ENCODE measurements at regions not wholly inside any gene's neighbourhood (a gene's known extent, or its start where the extent isn't known, plus 50 kb on each side); places are given as distances from the start of the nearest gene placed in this dataset.
"Not testable (repeated sequence)": the region's sequence is repeated elsewhere in the genome, so short reads cannot be mapped to it uniquely, and the experiment has no call there.

- Histone ChIP-seq H3K4ac (ENCODE audit: low read length) (no peak overlapping the region), H3K14ac (ENCODE audit: low read length) (no peak overlapping the region), H3K4me2 (ENCODE audit: insufficient read depth, low read length, poor library complexity, severe bottlenecking) (no peak overlapping the region), H3K4me3 (ENCODE audit: low read length in 2 of 2) (no peak overlapping the region), H3K36me3 (replicated peaks in 1 of 2; ENCODE audit: control insufficient read depth in 2 of 2, insufficient read depth in 2 of 2, low read length in 2 of 2) (no peaks in the 10 kb centered on the region), H3K27ac (replicated peaks; ENCODE audit: low read length) (no peak overlapping the region), H4K8ac (ENCODE audit: low read depth, low read length) (no peak overlapping the region), H3K23ac (ENCODE audit: low read depth, low read length, poor library complexity) (no peak overlapping the region), H3K18ac (ENCODE audit: low read length) (no peak overlapping the region), H3K79me1 (ENCODE audit: low read depth, low read length) (no peaks in the 10 kb centered on the region), H2BK120ac (ENCODE audit: low read depth, low read length) (no peak overlapping the region), H2AK5ac (ENCODE audit: low read depth, low read length) (no peak overlapping the region), H3K4me1 (ENCODE audit: control insufficient read depth in 2 of 2, insufficient read depth in 1 of 2, low read depth in 1 of 2, low read length in 2 of 2) (peaks cover 0 to 3% of the 10 kb centered on the region in 2 donors), H2BK5ac (ENCODE audit: low read length) (no peak overlapping the region), H2BK12ac (ENCODE audit: low read length) (no peak overlapping the region), H2BK15ac (ENCODE audit: low read length) (no peak overlapping the region), H3K9me3 (replicated peaks in 1 of 2; ENCODE audit: control insufficient read depth in 2 of 2, insufficient read depth in 1 of 2, low read depth in 1 of 2, low read length in 2 of 2) (no peaks in the 10 kb centered on the region), H2AFZ (ENCODE audit: low read length) (no peak overlapping the region), H4K91ac (ENCODE audit: low read depth, low read length, poor library complexity) (no peak overlapping the region), H3K9ac (ENCODE audit: low read depth, low read length, poor library complexity) (no peak overlapping the region), H3K27me3 (ENCODE audit: control insufficient read depth in 3 of 3, insufficient read depth in 3 of 3, low read depth in 1 of 3, low read length in 3 of 3) (no peaks in the 10 kb centered on the region)
- no CpG with 5 or more reads among the region's 3 CpGs for WGBS, 2 donors (ENCODE audit: extremely low coverage in 2 of 2, insufficient read length in 2 of 2, insufficient replicate concordance in 1 of 2)
- peak; percentile 42 for DNase-seq (ENCODE audit: low spot score)
Observed at GRCh38 chrX:28498658-28499057, 88.6 kb upstream of the IL1RAPL1 start.

GRCh38 chrX:28502667-28503066, 84.6 kb upstream of the IL1RAPL1 start:
- H3K4me3 ChIP-seq (ENCODE audit: low read length in 2 of 2); H4K91ac ChIP-seq (ENCODE audit: low read depth, low read length, poor library complexity); H3K18ac ChIP-seq (ENCODE audit: low read length); H3K4me2 ChIP-seq (ENCODE audit: insufficient read depth, low read length, poor library complexity, severe bottlenecking); H2AFZ ChIP-seq (ENCODE audit: low read length); H3K14ac ChIP-seq (ENCODE audit: low read length); H4K8ac ChIP-seq (ENCODE audit: low read depth, low read length); H2AK5ac ChIP-seq (ENCODE audit: low read depth, low read length); H2BK12ac ChIP-seq (ENCODE audit: low read length); H3K27ac ChIP-seq (replicated peaks; ENCODE audit: low read length); H3K79me1 ChIP-seq (ENCODE audit: low read depth, low read length); H3K36me3 ChIP-seq (replicated peaks in 1 of 2; ENCODE audit: control insufficient read depth in 2 of 2, insufficient read depth in 2 of 2, low read length in 2 of 2); H3K23ac ChIP-seq (ENCODE audit: low read depth, low read length, poor library complexity); H3K27me3 ChIP-seq (ENCODE audit: control insufficient read depth in 3 of 3, insufficient read depth in 3 of 3, low read depth in 1 of 3, low read length in 3 of 3); DNase-seq (ENCODE audit: low spot score); H2BK5ac ChIP-seq (ENCODE audit: low read length); H3K4me1 ChIP-seq (ENCODE audit: control insufficient read depth in 2 of 2, insufficient read depth in 1 of 2, low read depth in 1 of 2, low read length in 2 of 2); H2BK120ac ChIP-seq (ENCODE audit: low read depth, low read length); H2BK15ac ChIP-seq (ENCODE audit: low read length); H3K4ac ChIP-seq (ENCODE audit: low read length); H3K9ac ChIP-seq (ENCODE audit: low read depth, low read length, poor library complexity); H3K9me3 ChIP-seq (replicated peaks in 1 of 2; ENCODE audit: control insufficient read depth in 2 of 2, insufficient read depth in 1 of 2, low read depth in 1 of 2, low read length in 2 of 2): not testable (repeated sequence)
- WGBS, 2 donors (ENCODE audit: extremely low coverage in 2 of 2, insufficient read length in 2 of 2, insufficient replicate concordance in 1 of 2) = no CpG with 5 or more reads among the region's 6 CpGs

- H3K23ac ChIP-seq (ENCODE audit: low read depth, low read length, poor library complexity); DNase-seq (ENCODE audit: low spot score); H3K4me1 ChIP-seq (ENCODE audit: control insufficient read depth in 2 of 2, insufficient read depth in 1 of 2, low read depth in 1 of 2, low read length in 2 of 2); H3K9ac ChIP-seq (ENCODE audit: low read depth, low read length, poor library complexity); H3K79me1 ChIP-seq (ENCODE audit: low read depth, low read length); H2BK5ac ChIP-seq (ENCODE audit: low read length); H2AK5ac ChIP-seq (ENCODE audit: low read depth, low read length); H2BK15ac ChIP-seq (ENCODE audit: low read length); H2BK120ac ChIP-seq (ENCODE audit: low read depth, low read length); H3K27ac ChIP-seq (replicated peaks; ENCODE audit: low read length); H3K4me3 ChIP-seq (ENCODE audit: low read length in 2 of 2); H3K4me2 ChIP-seq (ENCODE audit: insufficient read depth, low read length, poor library complexity, severe bottlenecking); H3K27me3 ChIP-seq (ENCODE audit: control insufficient read depth in 3 of 3, insufficient read depth in 3 of 3, low read depth in 1 of 3, low read length in 3 of 3); H3K36me3 ChIP-seq (replicated peaks in 1 of 2; ENCODE audit: control insufficient read depth in 2 of 2, insufficient read depth in 2 of 2, low read length in 2 of 2); H2AFZ ChIP-seq (ENCODE audit: low read length); H3K18ac ChIP-seq (ENCODE audit: low read length); H3K9me3 ChIP-seq (replicated peaks in 1 of 2; ENCODE audit: control insufficient read depth in 2 of 2, insufficient read depth in 1 of 2, low read depth in 1 of 2, low read length in 2 of 2); H3K14ac ChIP-seq (ENCODE audit: low read length); H4K91ac ChIP-seq (ENCODE audit: low read depth, low read length, poor library complexity); H3K4ac ChIP-seq (ENCODE audit: low read length); H4K8ac ChIP-seq (ENCODE audit: low read depth, low read length); H2BK12ac ChIP-seq (ENCODE audit: low read length): not testable (repeated sequence)
- no CpG with 5 or more reads among the region's 3 CpGs for WGBS, 2 donors (ENCODE audit: extremely low coverage in 2 of 2, insufficient read length in 2 of 2, insufficient replicate concordance in 1 of 2)
Observed at GRCh38 chrX:28507650-28508049, 79.6 kb upstream of the IL1RAPL1 start.

- Histone ChIP-seq H3K27me3 (ENCODE audit: control insufficient read depth in 3 of 3, insufficient read depth in 3 of 3, low read depth in 1 of 3, low read length in 3 of 3) (no peaks in the 10 kb centered on the region), H4K91ac (ENCODE audit: low read depth, low read length, poor library complexity) (no peak overlapping the region), H2BK5ac (ENCODE audit: low read length) (no peak overlapping the region), H3K4me1 (ENCODE audit: control insufficient read depth in 2 of 2, insufficient read depth in 1 of 2, low read depth in 1 of 2, low read length in 2 of 2) (no peaks in the 10 kb centered on the region), H3K4me2 (ENCODE audit: insufficient read depth, low read length, poor library complexity, severe bottlenecking) (no peak overlapping the region), H3K18ac (ENCODE audit: low read length) (no peak overlapping the region), H3K36me3 (replicated peaks in 1 of 2; ENCODE audit: control insufficient read depth in 2 of 2, insufficient read depth in 2 of 2, low read length in 2 of 2) (no peaks in the 10 kb centered on the region), H3K27ac (replicated peaks; ENCODE audit: low read length) (no peak overlapping the region), H3K4ac (ENCODE audit: low read length) (no peak overlapping the region), H3K14ac (ENCODE audit: low read length) (no peak overlapping the region), H3K4me3 (ENCODE audit: low read length in 2 of 2) (no peak overlapping the region), H3K9me3 (replicated peaks in 1 of 2; ENCODE audit: control insufficient read depth in 2 of 2, insufficient read depth in 1 of 2, low read depth in 1 of 2, low read length in 2 of 2) (no peaks in the 10 kb centered on the region), H2BK120ac (ENCODE audit: low read depth, low read length) (no peak overlapping the region), H2BK15ac (ENCODE audit: low read length) (no peak overlapping the region), H4K8ac (ENCODE audit: low read depth, low read length) (no peak overlapping the region), H3K23ac (ENCODE audit: low read depth, low read length, poor library complexity) (no peak overlapping the region), H2AK5ac (ENCODE audit: low read depth, low read length) (no peak overlapping the region), H3K9ac (ENCODE audit: low read depth, low read length, poor library complexity) (no peak overlapping the region), H3K79me1 (ENCODE audit: low read depth, low read length) (no peaks in the 10 kb centered on the region), H2AFZ (ENCODE audit: low read length) (no peak overlapping the region), H2BK12ac (ENCODE audit: low read length) (no peak overlapping the region)
- DNase-seq (ENCODE audit: low spot score) = no peak
- WGBS, 2 donors (ENCODE audit: extremely low coverage in 2 of 2, insufficient read length in 2 of 2, insufficient replicate concordance in 1 of 2) = no CpG with 5 or more reads among the region's 2 CpGs
Observed at GRCh38 chrX:28520786-28521185, 66.5 kb upstream of the IL1RAPL1 start.
